ENCODE measurements at regions not wholly inside any gene's neighbourhood (a gene's known extent, or its start where the extent isn't known, plus 50 kb on each side); places are given as distances from the start of the nearest gene placed in this dataset.
A peak's percentile ranks its signal among the peaks of the same experiment; 100 is the strongest.

GRCh38 chr1:3986686-3987218 is 86.7 kb upstream of the C1orf174 start:
- H3K4me1 ChIP-seq: no peaks in the 10 kb centered on the region
- no peak for ATAC-seq
- intact Hi-C loops (cut with DNase I): no loop called here
- no peak overlapping the region for H3K4me3 ChIP-seq
- no peak overlapping the region for H3K27ac ChIP-seq
- no peaks in the 10 kb centered on the region for H3K36me3 ChIP-seq
- no peaks in the 10 kb centered on the region for H3K27me3 ChIP-seq
- 48% methylated on average over 6 of the region's 13 CpGs for WGBS (ENCODE audit: insufficient coverage, low coverage, low lambda C conversion rate, missing lambda C conversion rate)
- peak in 1 of 3 donors; percentile 19 for DNase-seq
- TF ChIP-seq POLR2A (IDR thresholded peaks at IDR 0.05) (no peak), CTCF (IDR thresholded peaks at IDR 0.05) (no peak)
- no peaks in the 10 kb centered on the region for H3K9me3 ChIP-seq

GRCh38 chr1:3987669-3988235 is 87.7 kb upstream of the C1orf174 start:
- 10% methylated on average over 2 of the region's 2 CpGs for WGBS (ENCODE audit: insufficient coverage, low coverage, low lambda C conversion rate, missing lambda C conversion rate)
- H3K27me3 ChIP-seq: no peaks in the 10 kb centered on the region
- TF ChIP-seq POLR2A (IDR thresholded peaks at IDR 0.05): no peak
- no peak for TF ChIP-seq CTCF (IDR thresholded peaks at IDR 0.05)
- ATAC-seq (no peak), DNase-seq (peak in 1 of 3 donors; percentile 26)
- no peaks in the 10 kb centered on the region for H3K9me3 ChIP-seq
- H3K27ac ChIP-seq: no peak overlapping the region
- H3K36me3 ChIP-seq: no peaks in the 10 kb centered on the region
- intact Hi-C loops (cut with DNase I): no loop called here
- H3K4me1 ChIP-seq: no peaks in the 10 kb centered on the region
- no peak overlapping the region for H3K4me3 ChIP-seq

GRCh38 chr1:3988431-3988830 is 88.4 kb upstream of the C1orf174 start:
- ATAC-seq (no peak), DNase-seq (no peak)
- intact Hi-C loops (cut with DNase I): no loop called here
- Histone ChIP-seq H3K27ac (no peak overlapping the region), H3K4me1 (no peaks in the 10 kb centered on the region), H3K36me3 (no peaks in the 10 kb centered on the region), H3K9me3 (no peaks in the 10 kb centered on the region), H3K4me3 (no peak overlapping the region), H3K27me3 (no peaks in the 10 kb centered on the region)
- TF ChIP-seq POLR2A (IDR thresholded peaks at IDR 0.05) (no peak), CTCF (IDR thresholded peaks at IDR 0.05) (no peak)
- 60% methylated on average over 7 of the region's 7 CpGs for WGBS (ENCODE audit: insufficient coverage, low coverage, low lambda C conversion rate, missing lambda C conversion rate)

GRCh38 chr1:3989465-3989864 is 89.4 kb upstream of the C1orf174 start:
- WGBS (ENCODE audit: insufficient coverage, low coverage, low lambda C conversion rate, missing lambda C conversion rate): 71% methylated on average over 2 of the region's 2 CpGs
- no peaks in the 10 kb centered on the region for H3K36me3 ChIP-seq
- no peak overlapping the region for H3K27ac ChIP-seq
- H3K27me3 ChIP-seq: no peaks in the 10 kb centered on the region
- intact Hi-C loops (cut with DNase I): no loop called here
- no peaks in the 10 kb centered on the region for H3K9me3 ChIP-seq
- TF ChIP-seq CTCF (IDR thresholded peaks at IDR 0.05) (no peak), POLR2A (IDR thresholded peaks at IDR 0.05) (no peak)
- ATAC-seq (no peak), DNase-seq (no peak)
- no peaks in the 10 kb centered on the region for H3K4me1 ChIP-seq
- no peak overlapping the region for H3K4me3 ChIP-seq

Data from right lobe of liver (tissue), 6 donors.